ENCODE measurements at regions not wholly inside any gene's neighbourhood (a gene's known extent, or its start where the extent isn't known, plus 50 kb on each side); places are given as distances from the start of the nearest gene placed in this dataset.

GRCh38 chr6:48917233-48917632, 545.8 kb downstream of the MMUT start:
- Mint-ChIP-seq H3K9me3 (no peaks in the 10 kb centered on the region), H3K36me3 (ENCODE audit: low read depth) (no peaks in the 10 kb centered on the region), H3K4me1 (ENCODE audit: low read depth) (no peaks in the 10 kb centered on the region), H3K4me3 (no peak overlapping the region), H3K27me3 (no peaks in the 10 kb centered on the region), H3K27ac (no peak overlapping the region)
- ChIA-PET CTCF (no interaction called here), POLR2A (no interaction called here)
- no peak for TF ChIP-seq CTCF (IDR thresholded peaks at IDR 0.05)
- DNase-seq: no peak
- intact Hi-C loops (cut with micrococcal nuclease): no loop called here
- ATAC-seq: no peak

- Mint-ChIP-seq H3K27me3 (no peaks in the 10 kb centered on the region), H3K36me3 (ENCODE audit: low read depth) (no peaks in the 10 kb centered on the region), H3K4me1 (ENCODE audit: low read depth) (no peaks in the 10 kb centered on the region), H3K9me3 (no peaks in the 10 kb centered on the region), H3K27ac (no peak overlapping the region), H3K4me3 (no peak overlapping the region)
- ATAC-seq (no peak), DNase-seq (no peak)
- POLR2A ChIA-PET: no interaction called here
- no peak for TF ChIP-seq CTCF (IDR thresholded peaks at IDR 0.05)
- CTCF ChIA-PET: no interaction called here
- intact Hi-C loops (cut with micrococcal nuclease): no loop called here
Observed at GRCh38 chr6:48916607-48917006, 546.4 kb downstream of the MMUT start.

- no peak for TF ChIP-seq CTCF (IDR thresholded peaks at IDR 0.05)
- Mint-ChIP-seq H3K4me1 (ENCODE audit: low read depth) (no peaks in the 10 kb centered on the region), H3K36me3 (ENCODE audit: low read depth) (no peaks in the 10 kb centered on the region), H3K9me3 (no peaks in the 10 kb centered on the region), H3K27me3 (no peaks in the 10 kb centered on the region), H3K27ac (no peak overlapping the region), H3K4me3 (no peak overlapping the region)
- intact Hi-C loops (cut with micrococcal nuclease): no loop called here
- DNase-seq: no peak
- no peak for ATAC-seq
- POLR2A ChIA-PET: no interaction called here
- CTCF ChIA-PET: no interaction called here
Observed at GRCh38 chr6:48915591-48915990, 547.5 kb downstream of the MMUT start.

GRCh38 chr6:48912503-48912902, 550.5 kb downstream of the MMUT start:
- peaks cover 4% of the 10 kb centered on the region for H3K9me3 Mint-ChIP-seq
- ChIA-PET POLR2A (no interaction called here), CTCF (no interaction called here)
- ATAC-seq: no peak
- intact Hi-C loops (cut with micrococcal nuclease): no loop called here
- no peaks in the 10 kb centered on the region for H3K27me3 Mint-ChIP-seq
- DNase-seq: no peak
- no peak for TF ChIP-seq CTCF (IDR thresholded peaks at IDR 0.05)
- H3K4me3 Mint-ChIP-seq: no peak overlapping the region
- no peak overlapping the region for H3K27ac Mint-ChIP-seq
- no peaks in the 10 kb centered on the region for H3K4me1 Mint-ChIP-seq (ENCODE audit: low read depth)
- H3K36me3 Mint-ChIP-seq (ENCODE audit: low read depth): no peaks in the 10 kb centered on the region

GRCh38 chr6:48904809-48905208, 558.2 kb downstream of the MMUT start:
- ChIA-PET CTCF (no interaction called here), POLR2A (no interaction called here)
- no peak for ATAC-seq
- Mint-ChIP-seq H3K4me1 (ENCODE audit: low read depth) (no peaks in the 10 kb centered on the region), H3K4me3 (no peak overlapping the region), H3K27ac (no peak overlapping the region), H3K27me3 (no peaks in the 10 kb centered on the region), H3K36me3 (ENCODE audit: low read depth) (no peaks in the 10 kb centered on the region), H3K9me3 (peaks cover 3% of the 10 kb centered on the region)
- intact Hi-C loops (cut with micrococcal nuclease): no loop called here
- TF ChIP-seq CTCF (IDR thresholded peaks at IDR 0.05): no peak
- no peak for DNase-seq
